ENCODE measurements at regions not wholly inside any gene's neighbourhood (a gene's known extent, or its start where the extent isn't known, plus 50 kb on each side); places are given as distances from the start of the nearest gene placed in this dataset.

- TF ChIP-seq CTCF (IDR thresholded peaks at IDR 0.05), result no peak
- no peak for TF ChIP-seq POLR2A (IDR thresholded peaks at IDR 0.05)
Observed at GRCh38 chr12:125240717-125241116, 175.5 kb downstream of the AACS start.
